H1 (cell line): ENCODE measurements at regions not wholly inside any gene's neighbourhood (a gene's known extent, or its start where the extent isn't known, plus 50 kb on each side); places are given as distances from the start of the nearest gene placed in this dataset.

Experiments
- CTCF ChIA-PET: fragments of 300-600 bp; sonication (Branson Sonifier 250); formaldehyde crosslinking; loops from one replicate; lab custom pipeline; 2021; ENCODE audit not compliant: partially characterized antibody; lab: Charles Lee
- POLR2A ChIA-PET: fragments of 300-600 bp; sonication (Branson Sonifier 250); formaldehyde crosslinking; loops from one replicate; lab custom pipeline; 2021; ENCODE audit warnings: inconsistent platforms; ENCODE audit not compliant: partially characterized antibody; lab: Charles Lee
- DNase-seq, 2 experiments: peaks; one replicate each; pipeline versions ENCODE4 v3.0.0 to v3.0.0-alpha.2; 2010 to 2022; ENCODE audit warnings: low spot score in 2 of 2, low read depth in 1 of 2, mixed read lengths in 1 of 2
- FAIRE-seq: peaks from 2 replicates; lab custom pipeline; 2011; peaks lifted over from hg19 to GRCh38; lab: Jason Lieb, UNC
- H2AFZ ChIP-seq: 2 replicates; pipeline ENCODE4 v1.8.1; 2012; ENCODE audit warnings: low read length, inconsistent platforms
- H2AK5ac ChIP-seq: 2 replicates; pipeline ENCODE4 v1.6.1; 2013; ENCODE audit warnings: low read depth, low read length
- H2BK120ac ChIP-seq: replicated peaks from 2 replicates; pipeline ENCODE3; 2013; ENCODE audit warnings: low read depth, low read length, inconsistent platforms
- H2BK12ac ChIP-seq: 2 replicates; pipeline ENCODE4 v1.6.1; 2013; ENCODE audit warnings: low read depth, low read length
- H2BK15ac ChIP-seq: 2 replicates; pipeline ENCODE4 v1.6.1; 2013; ENCODE audit warnings: low read length
- H2BK20ac ChIP-seq: 2 replicates; pipeline ENCODE4 v1.6.1; 2013; ENCODE audit warnings: low read length
- H2BK5ac ChIP-seq: 2 replicates; pipeline ENCODE4 v1.6.1; 2013; ENCODE audit warnings: low read depth, low read length
- H3K14ac ChIP-seq: 2 replicates; pipeline ENCODE4 v1.6.1; 2013; ENCODE audit warnings: inconsistent platforms; ENCODE audit not compliant: insufficient read length
- H3K18ac ChIP-seq: 2 replicates; pipeline ENCODE4 v1.6.1; 2013; ENCODE audit warnings: low read length; ENCODE audit errors: extremely low read depth
- H3K23ac ChIP-seq: 2 replicates; pipeline ENCODE4 v1.6.1; 2013; ENCODE audit warnings: inconsistent platforms; ENCODE audit not compliant: insufficient read length
- H3K23me2 ChIP-seq: 2 replicates; pipeline ENCODE4 v1.6.1; 2013; ENCODE audit warnings: low read depth, low read length
- H3K27ac ChIP-seq: 2 replicates; pipeline ENCODE4 v1.6.1; 2011; ENCODE audit warnings: low read depth, low read length, inconsistent platforms
- H3K27me3 ChIP-seq, 4 experiments: replicated peaks in 1 of 4; 1 replicate in 1 of 4; 2 replicates in 3 of 4; pipeline versions ENCODE4 v1.6.1 to v1.8.1; 2011 to 2013; ENCODE audit warnings: low read length in 3 of 4, mild to moderate bottlenecking in 3 of 4, inconsistent platforms in 2 of 4, mixed read lengths in 2 of 4, moderate library complexity in 1 of 4; ENCODE audit not compliant: control insufficient read depth in 3 of 4, insufficient read depth in 3 of 4; ENCODE audit errors: extremely low read depth in 1 of 4
- H3K36me3 ChIP-seq, 4 experiments: 2 replicates each; pipeline versions ENCODE4 v1.6.1 to v1.8.1; 2011 to 2013; ENCODE audit warnings: mild to moderate bottlenecking in 4 of 4, low read length in 3 of 4, moderate library complexity in 2 of 4, control low read depth in 1 of 4, inconsistent platforms in 1 of 4; ENCODE audit not compliant: insufficient read depth in 4 of 4, control insufficient read depth in 2 of 4
- H3K4ac ChIP-seq: replicated peaks from 2 replicates; pipeline ENCODE3; 2013; ENCODE audit warnings: low read length, low read depth, mixed read lengths, inconsistent platforms; ENCODE audit not compliant: insufficient read length
- H3K4me1 ChIP-seq, 4 experiments: replicated peaks in 1 of 4; 1 replicate in 1 of 4; 2 replicates in 3 of 4; pipeline versions ENCODE4 v1.6.1 to v1.8.1; 2011 to 2013; ENCODE audit warnings: low read length in 3 of 4, inconsistent platforms in 2 of 4, mixed read lengths in 1 of 4; ENCODE audit not compliant: insufficient read depth in 4 of 4, control insufficient read depth in 3 of 4
- H3K4me2 ChIP-seq, 2 experiments: 2 replicates each; pipeline versions ENCODE4 v1.6.1 to v1.8.1; 2011 to 2013; ENCODE audit warnings: low read depth in 2 of 2, low read length in 2 of 2, control low read depth in 1 of 2, inconsistent platforms in 1 of 2, mild to moderate bottlenecking in 1 of 2; ENCODE audit not compliant: insufficient read depth in 1 of 2
- H3K4me3 ChIP-seq, 4 experiments: fragments of 200-600, 300-600 bp in 1 of 4; sonication (generic), shearing (Covaris generic), sonication (Bioruptor Twin) in 1 of 4; 2 replicates each; pipeline versions ENCODE4 v1.5.1 to v1.8.1; 2011 to 2016; ENCODE audit warnings: low read length in 4 of 4, low read depth in 3 of 4, control low read depth in 2 of 4, inconsistent platforms in 2 of 4, mild to moderate bottlenecking in 2 of 4, mixed read lengths in 1 of 4, moderate library complexity in 1 of 4; ENCODE audit not compliant: insufficient read depth in 2 of 4; ENCODE audit errors: extremely low read depth in 1 of 4
- H3K56ac ChIP-seq: replicated peaks from 2 replicates; pipeline ENCODE3; 2013; ENCODE audit warnings: low read depth, mild to moderate bottlenecking, mixed read lengths, low read length, inconsistent platforms; ENCODE audit not compliant: insufficient read length
- H3K79me1 ChIP-seq: 2 replicates; pipeline ENCODE4 v1.6.1; 2013; ENCODE audit warnings: low read depth, low read length, control low read depth
- H3K79me2 ChIP-seq, 2 experiments: 2 replicates each; pipeline versions ENCODE4 v1.6.1 to v1.8.1; 2012 to 2013; ENCODE audit warnings: low read length in 2 of 2, mild to moderate bottlenecking in 2 of 2, inconsistent platforms in 1 of 2; ENCODE audit not compliant: insufficient read depth in 2 of 2, control insufficient read depth in 1 of 2
- H3K9ac ChIP-seq, 4 experiments: replicated peaks in 1 of 4; 1 replicate in 1 of 4; 2 replicates in 3 of 4; pipeline versions ENCODE4 v1.6.1 to v1.8.1; 2011 to 2013; ENCODE audit warnings: low read depth in 3 of 4, low read length in 3 of 4, control low read depth in 2 of 4, mild to moderate bottlenecking in 2 of 4, moderate library complexity in 2 of 4, inconsistent platforms in 1 of 4; ENCODE audit errors: extremely low read depth in 1 of 4
- H3K9me3 ChIP-seq, 2 experiments: 2 replicates each; pipeline versions ENCODE4 v1.6.1 to v1.8.1; 2012 to 2013; ENCODE audit warnings: mild to moderate bottlenecking in 2 of 2, moderate library complexity in 2 of 2, control low read depth in 1 of 2, inconsistent platforms in 1 of 2, low read depth in 1 of 2, low read length in 1 of 2, mixed read lengths in 1 of 2; ENCODE audit not compliant: insufficient read depth in 2 of 2
- H4K20me1 ChIP-seq, 2 experiments: replicated peaks in 1 of 2; 2 replicates each; pipeline versions ENCODE3 to v1.8.1; 2011 to 2013; ENCODE audit warnings: inconsistent platforms in 2 of 2, low read length in 2 of 2, mild to moderate bottlenecking in 1 of 2; ENCODE audit not compliant: insufficient read depth in 2 of 2, control insufficient read depth in 1 of 2
- H4K5ac ChIP-seq: 2 replicates; pipeline ENCODE4 v1.6.1; 2013; ENCODE audit warnings: low read length, low read depth, mixed read lengths, inconsistent platforms; ENCODE audit not compliant: insufficient read length
- H4K8ac ChIP-seq: 2 replicates; pipeline ENCODE4 v1.8.0; 2013; ENCODE audit warnings: mild to moderate bottlenecking, moderate library complexity, low read length, inconsistent platforms; ENCODE audit not compliant: insufficient read depth; ENCODE audit errors: extremely low read depth
- H4K91ac ChIP-seq: replicated peaks from 2 replicates; pipeline ENCODE3; 2013; ENCODE audit warnings: low read length, mixed read lengths, inconsistent platforms; ENCODE audit not compliant: insufficient read length
- EP300 ChIP-seq, 2 experiments: IDR thresholded peaks; 1 replicate in 1 of 2; 2 replicates in 1 of 2; pipeline ENCODE4 v1.6.1; 2011 to 2012; ENCODE audit warnings: low read depth in 2 of 2, low read length in 2 of 2, mild to moderate bottlenecking in 2 of 2, borderline replicate concordance in 1 of 2, inconsistent platforms in 1 of 2, moderate library complexity in 1 of 2
- FOSL1 ChIP-seq: IDR thresholded peaks from 2 replicates; pipeline ENCODE4 v1.6.1; 2011; ENCODE audit warnings: mild to moderate bottlenecking, low read depth, low read length, moderate library complexity; ENCODE audit not compliant: insufficient read depth
- GABPA ChIP-seq: IDR thresholded peaks from 2 replicates; pipeline ENCODE4 v1.6.1; 2011; ENCODE audit warnings: mild to moderate bottlenecking, low read length, moderate library complexity, borderline replicate concordance; ENCODE audit not compliant: insufficient read depth
- PHF8 ChIP-seq: fragments of 200-600 bp; sonication (generic); conservative IDR thresholded peaks from 2 replicates; pipeline ENCODE4 v1.7.1; 2012; ENCODE audit warnings: low read depth, mild to moderate bottlenecking, inconsistent platforms, low read length, moderate library complexity
- TAF7 ChIP-seq: optimal IDR thresholded peaks from 2 replicates; pipeline ENCODE3; 2011; ENCODE audit warnings: low read depth, mild to moderate bottlenecking, inconsistent platforms, low read length, moderate library complexity, borderline replicate concordance
- WGBS, 2 experiments: shearing (Covaris generic) in 1 of 2; methylation state at CpG; one replicate each; pipeline versions ENCODE4 v1.1.6 to v1.1.7; 2013 to 2015; ENCODE audit warnings: low lambda C conversion rate in 2 of 2, mixed read lengths in 2 of 2, inconsistent platforms in 1 of 2, low coverage in 1 of 2, missing lambda C conversion rate in 1 of 2; ENCODE audit not compliant: insufficient replicate concordance in 2 of 2, insufficient coverage in 1 of 2, insufficient read length in 1 of 2; ENCODE audit errors: extremely low coverage in 1 of 2, missing lambda C conversion rate in 1 of 2; 5-methylcytosine and 5-hydroxymethylcytosine counted together
- TF ChIP-seq, protein P1 (sequence below): IDR thresholded peaks from 2 replicates; pipeline ENCODE4 v1.6.1; 2012; ENCODE audit warnings: low read length, inconsistent platforms

- CTCF ChIA-PET: no interaction called here
- no peak overlapping the region for H3K23ac ChIP-seq
- no peak overlapping the region for H3K18ac ChIP-seq
- peaks cover 4% of the 10 kb centered on the region; the same call in 1 of the 2 replicates for H3K23me2 ChIP-seq
- H2AFZ ChIP-seq: no peak overlapping the region
- H4K8ac ChIP-seq: no peak overlapping the region
- H3K9ac ChIP-seq: no peak overlapping the region
- no peak overlapping the region for H3K27ac ChIP-seq
- no peak overlapping the region for H3K4me3 ChIP-seq
- H2AK5ac ChIP-seq: no peak overlapping the region
- H3K79me1 ChIP-seq: no peaks in the 10 kb centered on the region
- H2BK15ac ChIP-seq: no peak overlapping the region
- H3K4ac ChIP-seq: no peak overlapping the region
- no peak overlapping the region for H2BK20ac ChIP-seq
- H4K5ac ChIP-seq: no peak overlapping the region
- no peak overlapping the region for H3K14ac ChIP-seq
- H3K56ac ChIP-seq: no peak overlapping the region
- no peak for DNase-seq
- no peak overlapping the region for H2BK12ac ChIP-seq
- POLR2A ChIA-PET: no interaction called here
- no peaks in the 10 kb centered on the region for H3K79me2 ChIP-seq
- H2BK5ac ChIP-seq: no peak overlapping the region
- no peaks in the 10 kb centered on the region for H3K36me3 ChIP-seq
- H3K27me3 ChIP-seq: no peaks in the 10 kb centered on the region
- FAIRE-seq: no peak
- H3K4me2 ChIP-seq: no peak overlapping the region
- WGBS, 2 experiments: 100% methylated on average over 2 of the region's 2 CpGs; no CpG with 5 or more reads in 1 of the 2 experiments
- no peak overlapping the region for H2BK120ac ChIP-seq
- H3K9me3 ChIP-seq: no peaks in the 10 kb centered on the region
- peaks cover 0 to 3% of the 10 kb centered on the region in 2 experiments for H4K20me1 ChIP-seq
- no peak overlapping the region for H4K91ac ChIP-seq
- H3K4me1 ChIP-seq: no peaks in the 10 kb centered on the region
- TF ChIP-seq FOSL1: no peak
- no peak for TF ChIP-seq GABPA
- TF ChIP-seq EP300 (IDR thresholded peaks at IDR 0.05; ENCODE audit: borderline replicate concordance in 1 of 2, low read depth in 2 of 2, low read length in 2 of 2): no peak
- TF ChIP-seq PHF8: no peak
- TF ChIP-seq, protein P1, sequence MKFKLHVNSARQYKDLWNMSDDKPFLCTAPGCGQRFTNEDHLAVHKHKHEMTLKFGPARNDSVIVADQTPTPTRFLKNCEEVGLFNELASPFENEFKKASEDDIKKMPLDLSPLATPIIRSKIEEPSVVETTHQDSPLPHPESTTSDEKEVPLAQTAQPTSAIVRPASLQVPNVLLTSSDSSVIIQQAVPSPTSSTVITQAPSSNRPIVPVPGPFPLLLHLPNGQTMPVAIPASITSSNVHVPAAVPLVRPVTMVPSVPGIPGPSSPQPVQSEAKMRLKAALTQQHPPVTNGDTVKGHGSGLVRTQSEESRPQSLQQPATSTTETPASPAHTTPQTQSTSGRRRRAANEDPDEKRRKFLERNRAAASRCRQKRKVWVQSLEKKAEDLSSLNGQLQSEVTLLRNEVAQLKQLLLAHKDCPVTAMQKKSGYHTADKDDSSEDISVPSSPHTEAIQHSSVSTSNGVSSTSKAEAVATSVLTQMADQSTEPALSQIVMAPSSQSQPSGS: no peak
- no peak for TF ChIP-seq TAF7
Observed at GRCh38 chrX:4735299-4735698, 1021.9 kb upstream of the PRKX start.
